PFSK-1 (cell line): ENCODE measurements at regions not wholly inside any gene's neighbourhood (a gene's known extent, or its start where the extent isn't known, plus 50 kb on each side); places are given as distances from the start of the nearest gene placed in this dataset.

Experiments used
- POLR2AphosphoS5 ChIP-seq: IDR thresholded peaks from 2 replicates; pipeline ENCODE4 v1.6.1; 2012; ENCODE audit warnings: low read depth, mild to moderate bottlenecking, control low read depth, low read length, moderate library complexity
- TF ChIP-seq, protein P1 (sequence below), 2 experiments: IDR thresholded peaks; 2 replicates each; pipeline versions ENCODE4 v1.6.1 to v1.8.0; 2011 to 2012; ENCODE audit warnings: low read depth in 2 of 2, low read length in 2 of 2, control low read depth in 1 of 2, inconsistent platforms in 1 of 2, mild to moderate bottlenecking in 1 of 2, moderate library complexity in 1 of 2; ENCODE audit not compliant: insufficient read depth in 1 of 2

DNA sequence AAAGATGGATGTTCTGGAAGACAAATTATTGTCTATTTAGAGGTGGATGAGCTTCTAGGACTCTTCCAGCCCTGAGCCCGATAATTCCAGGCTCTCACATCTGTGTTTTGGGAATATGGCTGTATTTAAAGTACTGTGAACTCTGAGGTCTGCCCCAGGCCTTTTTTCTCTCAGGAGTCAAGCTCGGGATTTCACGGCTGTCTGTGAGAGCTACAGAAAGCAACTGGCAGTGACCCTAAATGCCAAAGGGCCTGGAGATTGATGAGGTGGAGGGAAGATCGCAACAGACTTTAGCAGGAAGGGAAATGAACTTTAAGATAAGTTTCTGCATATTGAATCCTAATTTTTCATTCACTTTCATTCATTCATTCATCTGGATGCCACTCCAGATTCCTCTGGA, 51.0 kb upstream of the COL13A1 start:
- TF ChIP-seq, protein P1, sequence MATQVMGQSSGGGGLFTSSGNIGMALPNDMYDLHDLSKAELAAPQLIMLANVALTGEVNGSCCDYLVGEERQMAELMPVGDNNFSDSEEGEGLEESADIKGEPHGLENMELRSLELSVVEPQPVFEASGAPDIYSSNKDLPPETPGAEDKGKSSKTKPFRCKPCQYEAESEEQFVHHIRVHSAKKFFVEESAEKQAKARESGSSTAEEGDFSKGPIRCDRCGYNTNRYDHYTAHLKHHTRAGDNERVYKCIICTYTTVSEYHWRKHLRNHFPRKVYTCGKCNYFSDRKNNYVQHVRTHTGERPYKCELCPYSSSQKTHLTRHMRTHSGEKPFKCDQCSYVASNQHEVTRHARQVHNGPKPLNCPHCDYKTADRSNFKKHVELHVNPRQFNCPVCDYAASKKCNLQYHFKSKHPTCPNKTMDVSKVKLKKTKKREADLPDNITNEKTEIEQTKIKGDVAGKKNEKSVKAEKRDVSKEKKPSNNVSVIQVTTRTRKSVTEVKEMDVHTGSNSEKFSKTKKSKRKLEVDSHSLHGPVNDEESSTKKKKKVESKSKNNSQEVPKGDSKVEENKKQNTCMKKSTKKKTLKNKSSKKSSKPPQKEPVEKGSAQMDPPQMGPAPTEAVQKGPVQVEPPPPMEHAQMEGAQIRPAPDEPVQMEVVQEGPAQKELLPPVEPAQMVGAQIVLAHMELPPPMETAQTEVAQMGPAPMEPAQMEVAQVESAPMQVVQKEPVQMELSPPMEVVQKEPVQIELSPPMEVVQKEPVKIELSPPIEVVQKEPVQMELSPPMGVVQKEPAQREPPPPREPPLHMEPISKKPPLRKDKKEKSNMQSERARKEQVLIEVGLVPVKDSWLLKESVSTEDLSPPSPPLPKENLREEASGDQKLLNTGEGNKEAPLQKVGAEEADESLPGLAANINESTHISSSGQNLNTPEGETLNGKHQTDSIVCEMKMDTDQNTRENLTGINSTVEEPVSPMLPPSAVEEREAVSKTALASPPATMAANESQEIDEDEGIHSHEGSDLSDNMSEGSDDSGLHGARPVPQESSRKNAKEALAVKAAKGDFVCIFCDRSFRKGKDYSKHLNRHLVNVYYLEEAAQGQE (IDR thresholded peaks at IDR 0.05; ENCODE audit: insufficient read depth in 1 of 2, low read depth in 2 of 2, low read length in 2 of 2), result no peak
- TF ChIP-seq POLR2AphosphoS5, result no peak
